ENCODE measurements at regions not wholly inside any gene's neighbourhood (a gene's known extent, or its start where the extent isn't known, plus 50 kb on each side); places are given as distances from the start of the nearest gene placed in this dataset.
"Not testable (repeated sequence)": the region's sequence is repeated elsewhere in the genome, so short reads cannot be mapped to it uniquely, and the experiment has no call there.

GRCh38 chr12:92059960-92060359 is 85.7 kb downstream of the BTG1 start:
- WGBS, result 97% methylated on average over 2 of the region's 2 CpGs
- no peaks in the 10 kb centered on the region for H3K27me3 ChIP-seq (ENCODE audit: insufficient read depth, low read length)
- H3K36me3 ChIP-seq (ENCODE audit: insufficient read depth, low read length), result no peaks in the 10 kb centered on the region
- no peak overlapping the region for H3K9ac ChIP-seq (ENCODE audit: low read depth, low read length)
- H3K4me3 ChIP-seq (ENCODE audit: low read length), result no peak overlapping the region
- H3K9me3 ChIP-seq (ENCODE audit: insufficient read depth, low read depth, low read length), result no peaks in the 10 kb centered on the region
- H3K27ac ChIP-seq (ENCODE audit: low read depth, low read length), result no peak overlapping the region
- peaks cover 12% of the 10 kb centered on the region for H3K4me1 ChIP-seq (ENCODE audit: insufficient read depth, low read length)

DNA sequence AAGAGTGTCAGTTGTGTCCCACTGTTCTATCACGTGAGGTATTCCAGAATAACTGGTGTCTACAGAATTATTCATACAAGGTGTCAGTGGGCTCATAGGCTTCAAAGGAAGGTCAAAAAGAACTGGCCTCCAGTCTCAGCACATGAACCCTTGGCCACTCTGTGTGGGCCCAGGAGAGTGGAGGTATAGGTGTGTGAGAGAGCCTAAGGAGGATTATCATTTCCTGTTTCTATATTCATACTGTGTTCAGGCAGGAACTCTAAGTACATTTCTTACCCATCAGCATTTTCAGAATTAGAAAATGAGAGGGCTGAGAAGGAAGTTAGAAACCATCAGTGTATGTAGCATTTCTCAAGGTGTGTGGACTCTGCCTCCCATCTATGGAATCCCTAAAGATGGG is 87.0 kb downstream of the BTG1 start:
- Histone ChIP-seq H3K27me3 (ENCODE audit: insufficient read depth, low read length) (no peaks in the 10 kb centered on the region), H3K36me3 (ENCODE audit: insufficient read depth, low read length) (no peaks in the 10 kb centered on the region), H3K9ac (ENCODE audit: low read depth, low read length) (no peak overlapping the region), H3K4me3 (ENCODE audit: low read length) (no peak overlapping the region), H3K27ac (ENCODE audit: low read depth, low read length) (no peak overlapping the region), H3K9me3 (ENCODE audit: insufficient read depth, low read depth, low read length) (no peaks in the 10 kb centered on the region), H3K4me1 (ENCODE audit: insufficient read depth, low read length) (peaks cover 11% of the 10 kb centered on the region)
- WGBS, result 90% methylated on average over 1 of the region's 1 CpG

DNA sequence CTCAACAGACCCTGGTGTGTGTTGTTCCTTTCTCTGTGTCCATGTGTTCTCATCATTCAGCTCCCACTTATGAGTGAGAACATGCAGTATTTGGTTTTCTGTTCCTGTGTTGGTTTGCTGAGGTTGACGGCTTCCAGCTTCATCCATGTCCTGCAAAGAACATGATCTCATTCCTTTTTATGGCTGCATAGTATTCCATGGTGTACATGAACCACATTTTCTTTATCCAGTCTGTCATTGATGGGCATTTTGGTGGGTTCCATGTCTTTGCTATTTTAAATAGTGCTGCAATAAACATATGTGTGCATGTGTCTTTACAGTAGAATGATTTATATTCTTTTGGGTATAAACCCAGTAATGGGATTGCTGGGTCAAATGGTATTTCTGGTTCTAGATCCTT is 88.9 kb downstream of the BTG1 start:
- H3K4me1 ChIP-seq (ENCODE audit: insufficient read depth, low read length); H3K27ac ChIP-seq (ENCODE audit: low read depth, low read length): not testable (repeated sequence)

DNA sequence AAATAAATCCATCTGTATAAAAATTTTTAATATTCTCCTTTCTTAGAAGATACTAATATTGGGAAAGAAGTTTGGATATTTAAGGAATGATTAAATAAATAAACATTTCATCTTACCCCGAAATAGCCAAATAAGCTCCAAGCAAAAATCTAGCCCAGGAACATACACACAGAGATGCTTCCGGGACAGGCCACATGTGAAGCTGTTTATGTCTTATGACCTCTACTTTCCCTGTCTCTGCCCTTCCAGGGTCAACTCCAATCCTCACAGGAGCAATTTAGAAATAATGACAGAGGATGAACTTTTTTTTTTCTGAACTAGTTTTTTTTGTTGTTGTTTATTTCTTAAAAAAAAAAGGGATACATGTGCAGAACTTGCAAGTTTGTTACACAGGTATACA is 89.4 kb downstream of the BTG1 start:
- H3K9ac ChIP-seq (ENCODE audit: low read depth, low read length), result no peak overlapping the region
- no peaks in the 10 kb centered on the region for H3K4me1 ChIP-seq (ENCODE audit: insufficient read depth, low read length)

More for the DNA sequence above, 88.9 kb downstream of the BTG1 start:
- H3K36me3 ChIP-seq (ENCODE audit: insufficient read depth, low read length); H3K27me3 ChIP-seq (ENCODE audit: insufficient read depth, low read length); H3K9me3 ChIP-seq (ENCODE audit: insufficient read depth, low read depth, low read length); H3K4me3 ChIP-seq (ENCODE audit: low read length); H3K9ac ChIP-seq (ENCODE audit: low read depth, low read length): not testable (repeated sequence)
- 82% methylated on average over 1 of the region's 1 CpG for WGBS

GRCh38 chr12:92055877-92056276 is 89.8 kb downstream of the BTG1 start:
- H3K27ac ChIP-seq (ENCODE audit: low read depth, low read length), result no peak overlapping the region
- WGBS, result 82% methylated on average over 3 of the region's 4 CpGs
- H3K4me3 ChIP-seq (ENCODE audit: low read length), result no peak overlapping the region
- H3K27me3 ChIP-seq (ENCODE audit: insufficient read depth, low read length), result no peaks in the 10 kb centered on the region
- H3K9ac ChIP-seq (ENCODE audit: low read depth, low read length), result no peak overlapping the region
- no peaks in the 10 kb centered on the region for H3K9me3 ChIP-seq (ENCODE audit: insufficient read depth, low read depth, low read length)
- no peaks in the 10 kb centered on the region for H3K4me1 ChIP-seq (ENCODE audit: insufficient read depth, low read length)
- H3K36me3 ChIP-seq (ENCODE audit: insufficient read depth, low read length), result no peaks in the 10 kb centered on the region

More for the DNA sequence above, 89.4 kb downstream of the BTG1 start:
- Histone ChIP-seq H3K27me3 (ENCODE audit: insufficient read depth, low read length) (no peaks in the 10 kb centered on the region), H3K27ac (ENCODE audit: low read depth, low read length) (no peak overlapping the region), H3K9me3 (ENCODE audit: insufficient read depth, low read depth, low read length) (no peaks in the 10 kb centered on the region), H3K36me3 (ENCODE audit: insufficient read depth, low read length) (no peaks in the 10 kb centered on the region), H3K4me3 (ENCODE audit: low read length) (no peak overlapping the region)
- WGBS, result 100% methylated on average over 2 of the region's 2 CpGs

GRCh38 chr12:92051441-92051840 is 94.2 kb downstream of the BTG1 start:
- Histone ChIP-seq H3K36me3 (ENCODE audit: insufficient read depth, low read length) (no peaks in the 10 kb centered on the region), H3K27me3 (ENCODE audit: insufficient read depth, low read length) (no peaks in the 10 kb centered on the region), H3K4me1 (ENCODE audit: insufficient read depth, low read length) (peaks cover 4% of the 10 kb centered on the region; the same call in 1 of the 2 replicates), H3K9me3 (ENCODE audit: insufficient read depth, low read depth, low read length) (no peaks in the 10 kb centered on the region), H3K9ac (ENCODE audit: low read depth, low read length) (no peak overlapping the region), H3K27ac (ENCODE audit: low read depth, low read length) (no peak overlapping the region), H3K4me3 (ENCODE audit: low read length) (no peak overlapping the region)
- WGBS, result 95% methylated on average over 1 of the region's 2 CpGs

GRCh38 chr12:92049403-92049802 is 96.2 kb downstream of the BTG1 start:
- no peaks in the 10 kb centered on the region for H3K9me3 ChIP-seq (ENCODE audit: insufficient read depth, low read depth, low read length)
- H3K4me1 ChIP-seq (ENCODE audit: insufficient read depth, low read length), result peaks cover 4% of the 10 kb centered on the region; the same call in 1 of the 2 replicates
- H3K4me3 ChIP-seq (ENCODE audit: low read length), result no peak overlapping the region
- H3K27me3 ChIP-seq (ENCODE audit: insufficient read depth, low read length), result no peaks in the 10 kb centered on the region
- H3K36me3 ChIP-seq (ENCODE audit: insufficient read depth, low read length), result no peaks in the 10 kb centered on the region
- H3K9ac ChIP-seq (ENCODE audit: low read depth, low read length), result no peak overlapping the region
- H3K27ac ChIP-seq (ENCODE audit: low read depth, low read length), result no peak overlapping the region
- 93% methylated on average over 3 of the region's 3 CpGs for WGBS

DNA sequence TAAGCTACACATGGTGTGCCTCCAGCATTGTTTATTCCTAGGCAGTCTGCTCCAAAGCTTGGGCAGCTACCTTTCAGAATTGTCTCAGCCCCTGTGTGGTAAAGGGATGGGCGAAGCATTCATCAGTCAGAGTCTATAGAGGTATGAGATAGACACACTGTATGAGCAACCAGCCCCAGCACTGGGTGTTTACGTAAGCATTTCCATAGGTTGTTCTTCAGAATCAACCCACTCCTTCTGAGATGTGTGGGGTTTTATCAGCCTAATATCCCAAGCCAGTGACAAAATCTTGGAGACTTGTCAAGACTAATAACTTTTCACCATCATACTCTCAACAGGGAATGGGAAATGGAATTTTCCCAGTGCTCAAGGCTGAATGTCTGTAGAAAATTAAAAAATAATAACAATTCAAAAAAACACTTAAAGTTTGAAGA is 98.2 kb downstream of the BTG1 start:
- Histone ChIP-seq H3K4me3 (ENCODE audit: low read length) (no peak overlapping the region), H3K27ac (ENCODE audit: low read depth, low read length) (no peak overlapping the region), H3K4me1 (ENCODE audit: insufficient read depth, low read length) (peaks cover 4% of the 10 kb centered on the region; the same call in 1 of the 2 replicates), H3K9ac (ENCODE audit: low read depth, low read length) (no peak overlapping the region), H3K27me3 (ENCODE audit: insufficient read depth, low read length) (no peaks in the 10 kb centered on the region), H3K36me3 (ENCODE audit: insufficient read depth, low read length) (no peaks in the 10 kb centered on the region), H3K9me3 (ENCODE audit: insufficient read depth, low read depth, low read length) (no peaks in the 10 kb centered on the region)
- WGBS, result 93% methylated on average over 2 of the region's 2 CpGs

DNA sequence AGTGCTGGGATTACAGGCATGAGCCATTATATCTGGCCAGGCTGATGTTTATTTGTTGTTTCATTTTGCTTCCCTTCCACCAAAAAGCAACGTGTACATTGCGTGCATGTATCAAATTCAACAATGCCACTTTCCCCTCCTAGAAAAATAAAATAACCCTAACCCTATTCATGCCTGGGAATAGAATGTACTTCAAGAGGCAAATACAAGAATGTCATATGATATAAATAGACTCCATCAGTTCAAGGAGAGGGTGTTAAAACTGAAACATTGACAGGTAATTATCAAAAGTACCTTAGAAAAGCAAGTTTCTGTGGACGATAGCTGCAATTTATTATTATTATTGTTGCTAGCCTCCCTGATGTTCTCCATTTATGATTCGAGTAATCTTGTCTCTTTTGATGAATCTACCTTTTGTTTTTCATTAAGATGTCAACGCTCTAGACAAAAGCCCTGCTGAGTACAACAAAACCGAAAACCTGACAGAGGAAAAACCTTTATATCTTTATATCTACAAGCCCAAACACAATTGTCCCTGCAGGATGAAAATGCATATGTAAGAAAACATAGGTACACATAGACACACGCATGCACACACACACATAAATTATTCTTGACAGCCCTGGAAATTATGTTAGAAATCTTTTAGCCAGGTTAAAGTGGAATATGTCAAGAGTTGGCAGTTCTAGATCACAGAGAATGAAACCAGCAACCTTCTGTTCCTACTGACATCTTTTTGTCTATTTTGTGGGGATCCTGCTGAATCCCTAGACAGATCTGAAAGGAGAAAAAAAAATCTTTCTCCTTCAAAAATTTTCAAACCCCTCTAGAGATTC is 98.9 kb downstream of the BTG1 start:
- 90% methylated on average over 6 of the region's 7 CpGs for WGBS
- no peaks in the 10 kb centered on the region for H3K36me3 ChIP-seq (ENCODE audit: insufficient read depth, low read length)
- H3K27me3 ChIP-seq (ENCODE audit: insufficient read depth, low read length), result no peaks in the 10 kb centered on the region
- H3K4me1 ChIP-seq (ENCODE audit: insufficient read depth, low read length), result peaks cover 4% of the 10 kb centered on the region; the same call in 1 of the 2 replicates
- no peak overlapping the region for H3K9ac ChIP-seq (ENCODE audit: low read depth, low read length)
- no peak overlapping the region for H3K4me3 ChIP-seq (ENCODE audit: low read length)
- no peaks in the 10 kb centered on the region for H3K9me3 ChIP-seq (ENCODE audit: insufficient read depth, low read depth, low read length)
- H3K27ac ChIP-seq (ENCODE audit: low read depth, low read length), result no peak overlapping the region

DNA sequence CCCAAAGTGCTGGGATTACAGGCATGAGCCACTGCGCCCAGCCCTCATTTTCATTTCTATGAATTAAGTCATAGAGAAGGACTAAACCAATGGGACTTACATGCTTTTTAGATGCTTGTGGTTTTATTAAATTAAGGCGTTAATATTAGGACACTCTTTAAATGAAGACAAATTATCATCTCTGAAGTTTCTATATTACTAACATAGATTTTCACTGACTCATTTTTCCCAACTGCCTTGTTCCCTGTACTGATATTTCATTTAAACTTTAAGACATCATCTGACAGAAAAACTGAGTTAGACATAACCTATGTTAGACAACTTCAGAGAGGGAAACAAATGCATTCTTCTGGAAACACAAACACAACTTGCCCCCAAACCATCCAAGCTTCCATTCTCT is 99.8 kb downstream of the BTG1 start:
- Histone ChIP-seq H3K9ac (ENCODE audit: low read depth, low read length) (no peak overlapping the region), H3K4me3 (ENCODE audit: low read length) (no peak overlapping the region), H3K27ac (ENCODE audit: low read depth, low read length) (no peak overlapping the region), H3K4me1 (ENCODE audit: insufficient read depth, low read length) (peaks cover 4% of the 10 kb centered on the region; the same call in 1 of the 2 replicates), H3K27me3 (ENCODE audit: insufficient read depth, low read length) (no peaks in the 10 kb centered on the region), H3K9me3 (ENCODE audit: insufficient read depth, low read depth, low read length) (no peaks in the 10 kb centered on the region), H3K36me3 (ENCODE audit: insufficient read depth, low read length) (no peaks in the 10 kb centered on the region)
- WGBS, result 100% methylated on average over 2 of the region's 2 CpGs

DNA sequence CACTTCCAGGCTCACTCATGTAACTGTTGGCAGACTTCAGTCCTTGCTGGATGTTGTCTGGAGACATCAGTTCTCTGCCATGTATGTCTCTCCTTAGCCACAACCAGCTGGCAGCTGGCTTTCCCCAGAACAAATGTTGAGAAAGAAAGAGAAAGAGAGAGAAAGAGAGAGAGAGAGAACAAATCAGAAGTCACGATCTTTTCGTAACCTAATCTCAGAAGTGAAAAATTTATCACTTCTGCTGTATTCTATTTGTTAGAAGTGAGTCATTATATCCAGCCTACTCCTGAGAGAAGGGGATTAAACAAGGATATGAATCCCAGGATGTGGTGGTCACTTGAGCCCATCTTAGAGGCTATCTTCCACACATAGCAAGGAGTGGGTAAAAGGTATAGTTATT is 101.2 kb downstream of the BTG1 start:
- Histone ChIP-seq H3K9ac (ENCODE audit: low read depth, low read length) (no peak overlapping the region), H3K4me3 (ENCODE audit: low read length) (no peak overlapping the region), H3K4me1 (ENCODE audit: insufficient read depth, low read length) (peaks cover 5% of the 10 kb centered on the region; the same call in 1 of the 2 replicates), H3K27me3 (ENCODE audit: insufficient read depth, low read length) (no peaks in the 10 kb centered on the region), H3K9me3 (ENCODE audit: insufficient read depth, low read depth, low read length) (no peaks in the 10 kb centered on the region), H3K36me3 (ENCODE audit: insufficient read depth, low read length) (no peaks in the 10 kb centered on the region), H3K27ac (ENCODE audit: low read depth, low read length) (no peak overlapping the region)
- WGBS, result 95% methylated on average over 2 of the region's 2 CpGs
